ENCODE measurements at regions not wholly inside any gene's neighbourhood (a gene's known extent, or its start where the extent isn't known, plus 50 kb on each side); places are given as distances from the start of the nearest gene placed in this dataset.

DNA sequence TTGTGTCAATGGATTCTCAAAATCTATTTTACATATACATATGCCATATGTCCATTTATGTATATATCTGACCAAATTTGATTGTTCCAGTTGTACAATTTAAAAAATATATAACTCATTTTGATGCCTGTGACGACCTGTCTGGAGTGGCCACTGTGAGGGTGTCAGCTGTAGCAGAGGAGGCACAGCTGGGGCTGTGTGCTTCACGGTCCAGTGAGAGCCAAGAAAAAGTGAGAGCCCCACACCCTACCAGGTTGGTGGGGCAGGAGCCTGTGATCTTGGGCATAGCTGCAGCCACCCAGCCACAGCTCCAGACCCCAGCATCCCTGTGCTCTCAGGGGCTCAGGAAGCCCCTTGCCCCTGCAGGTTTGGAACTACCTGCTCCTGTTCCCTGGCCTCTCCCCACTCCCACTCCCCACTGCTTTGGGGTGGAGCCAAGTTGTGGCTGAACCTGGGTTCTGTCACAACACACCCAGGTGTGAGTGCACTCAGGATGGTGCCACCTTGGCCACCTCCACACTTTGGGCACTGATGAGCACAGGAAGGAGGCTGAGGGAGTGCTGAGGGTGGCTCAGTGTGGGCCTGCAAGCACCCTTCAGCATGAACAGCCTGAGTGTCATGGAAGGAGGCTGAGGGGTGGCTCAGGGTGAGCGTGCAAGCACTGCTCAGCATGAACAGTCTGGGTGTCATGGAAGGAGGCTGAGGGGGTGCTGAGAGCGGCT, 161.1 kb upstream of the ROBO1 start:
- ChIA-PET POLR2A (no interaction called here), CTCF (no interaction called here)
- no peak for ATAC-seq
- Histone ChIP-seq H3K36me3 (ENCODE audit: control insufficient read depth, insufficient read depth, low read length) (no peaks in the 10 kb centered on the region), H3K4me1 (ENCODE audit: control insufficient read depth, insufficient read depth, low read length) (no peaks in the 10 kb centered on the region), H3K27me3 (ENCODE audit: control insufficient read depth, insufficient read depth, low read length) (no peaks in the 10 kb centered on the region), H3K9me3 (ENCODE audit: control insufficient read depth, insufficient read depth, low read depth, low read length) (no peaks in the 10 kb centered on the region), H3K4me3 (ENCODE audit: low read depth in 2 of 2, low read length in 2 of 2) (no peak overlapping the region), H3K27ac (ENCODE audit: low read length) (no peak overlapping the region)
- in situ Hi-C loops (cut with HindIII; ENCODE audit: low pct_unique_long_range_greater_than_20kb, low sequenced_read_pairs): no loop called here
- no peak for DNase-seq (ENCODE audit: low read depth, low spot score)
- TF ChIP-seq SIN3A (IDR thresholded peaks at IDR 0.05; ENCODE audit: borderline replicate concordance, insufficient read depth, low read depth, low read length) (no peak), TCF7L2 (IDR thresholded peaks at IDR 0.05; ENCODE audit: low read depth, low read length) (no peak), REST (IDR thresholded peaks at IDR 0.05; ENCODE audit: insufficient read depth in 1 of 2, low read depth in 2 of 2, low read length in 1 of 2) (no peak), POLR2AphosphoS5 (IDR thresholded peaks at IDR 0.05; ENCODE audit: low read depth, low read length) (no peak)
- TF ChIP-seq, protein P1, sequence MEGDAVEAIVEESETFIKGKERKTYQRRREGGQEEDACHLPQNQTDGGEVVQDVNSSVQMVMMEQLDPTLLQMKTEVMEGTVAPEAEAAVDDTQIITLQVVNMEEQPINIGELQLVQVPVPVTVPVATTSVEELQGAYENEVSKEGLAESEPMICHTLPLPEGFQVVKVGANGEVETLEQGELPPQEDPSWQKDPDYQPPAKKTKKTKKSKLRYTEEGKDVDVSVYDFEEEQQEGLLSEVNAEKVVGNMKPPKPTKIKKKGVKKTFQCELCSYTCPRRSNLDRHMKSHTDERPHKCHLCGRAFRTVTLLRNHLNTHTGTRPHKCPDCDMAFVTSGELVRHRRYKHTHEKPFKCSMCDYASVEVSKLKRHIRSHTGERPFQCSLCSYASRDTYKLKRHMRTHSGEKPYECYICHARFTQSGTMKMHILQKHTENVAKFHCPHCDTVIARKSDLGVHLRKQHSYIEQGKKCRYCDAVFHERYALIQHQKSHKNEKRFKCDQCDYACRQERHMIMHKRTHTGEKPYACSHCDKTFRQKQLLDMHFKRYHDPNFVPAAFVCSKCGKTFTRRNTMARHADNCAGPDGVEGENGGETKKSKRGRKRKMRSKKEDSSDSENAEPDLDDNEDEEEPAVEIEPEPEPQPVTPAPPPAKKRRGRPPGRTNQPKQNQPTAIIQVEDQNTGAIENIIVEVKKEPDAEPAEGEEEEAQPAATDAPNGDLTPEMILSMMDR (IDR thresholded peaks at IDR 0.05): no peak
- intact Hi-C loops (cut with micrococcal nuclease; ENCODE audit: unreplicated experiment): no loop called here
- no TSS peak for BruUV-seq (replicated peaks)

DNA sequence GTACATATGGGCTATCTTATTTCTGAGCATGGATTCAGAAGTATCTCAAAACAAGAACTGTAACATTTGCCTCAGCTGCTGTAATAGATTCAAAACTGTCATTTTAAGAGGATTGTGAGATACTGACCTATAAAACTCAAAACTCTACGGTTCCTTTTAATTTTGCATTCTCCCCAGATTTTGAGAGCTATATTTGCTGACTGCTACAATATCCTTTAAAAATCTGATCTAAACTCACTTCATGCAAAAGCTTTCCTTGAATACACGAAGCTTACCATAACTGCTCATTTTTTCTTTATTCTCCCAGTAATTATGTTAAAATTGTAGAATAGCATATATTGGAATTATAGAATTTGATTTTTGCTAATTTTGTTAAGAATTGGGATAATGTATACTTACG, 158.7 kb upstream of the ROBO1 start:
- Histone ChIP-seq H3K36me3 (ENCODE audit: control insufficient read depth, insufficient read depth, low read length) (no peaks in the 10 kb centered on the region), H3K9me3 (ENCODE audit: control insufficient read depth, insufficient read depth, low read depth, low read length) (no peaks in the 10 kb centered on the region), H3K27me3 (ENCODE audit: control insufficient read depth, insufficient read depth, low read length) (no peaks in the 10 kb centered on the region), H3K4me1 (ENCODE audit: control insufficient read depth, insufficient read depth, low read length) (no peaks in the 10 kb centered on the region), H3K27ac (ENCODE audit: low read length) (no peak overlapping the region), H3K4me3 (ENCODE audit: low read depth in 2 of 2, low read length in 2 of 2) (no peak overlapping the region)
- POLR2A ChIA-PET: no interaction called here
- in situ Hi-C loops (cut with HindIII; ENCODE audit: low pct_unique_long_range_greater_than_20kb, low sequenced_read_pairs): no loop called here
- no peak for TF ChIP-seq POLR2AphosphoS5 (IDR thresholded peaks at IDR 0.05; ENCODE audit: low read depth, low read length)
- TF ChIP-seq, protein P1 (IDR thresholded peaks at IDR 0.05): no peak
- no peak for TF ChIP-seq REST (IDR thresholded peaks at IDR 0.05; ENCODE audit: insufficient read depth in 1 of 2, low read depth in 2 of 2, low read length in 1 of 2)
- TF ChIP-seq SIN3A (IDR thresholded peaks at IDR 0.05; ENCODE audit: borderline replicate concordance, insufficient read depth, low read depth, low read length): no peak
- no peak for TF ChIP-seq TCF7L2 (IDR thresholded peaks at IDR 0.05; ENCODE audit: low read depth, low read length)
- intact Hi-C loops (cut with micrococcal nuclease; ENCODE audit: unreplicated experiment): no loop called here
- no TSS peak for BruUV-seq (replicated peaks)
- ATAC-seq (no peak), DNase-seq (ENCODE audit: low read depth, low spot score) (no peak)
- CTCF ChIA-PET: no interaction called here

All from Panc1 (cell line).